ENCODE measurements at regions not wholly inside any gene's neighbourhood (a gene's known extent, or its start where the extent isn't known, plus 50 kb on each side); places are given as distances from the start of the nearest gene placed in this dataset.
"Not testable (repeated sequence)": the region's sequence is repeated elsewhere in the genome, so short reads cannot be mapped to it uniquely, and the experiment has no call there.

DNA sequence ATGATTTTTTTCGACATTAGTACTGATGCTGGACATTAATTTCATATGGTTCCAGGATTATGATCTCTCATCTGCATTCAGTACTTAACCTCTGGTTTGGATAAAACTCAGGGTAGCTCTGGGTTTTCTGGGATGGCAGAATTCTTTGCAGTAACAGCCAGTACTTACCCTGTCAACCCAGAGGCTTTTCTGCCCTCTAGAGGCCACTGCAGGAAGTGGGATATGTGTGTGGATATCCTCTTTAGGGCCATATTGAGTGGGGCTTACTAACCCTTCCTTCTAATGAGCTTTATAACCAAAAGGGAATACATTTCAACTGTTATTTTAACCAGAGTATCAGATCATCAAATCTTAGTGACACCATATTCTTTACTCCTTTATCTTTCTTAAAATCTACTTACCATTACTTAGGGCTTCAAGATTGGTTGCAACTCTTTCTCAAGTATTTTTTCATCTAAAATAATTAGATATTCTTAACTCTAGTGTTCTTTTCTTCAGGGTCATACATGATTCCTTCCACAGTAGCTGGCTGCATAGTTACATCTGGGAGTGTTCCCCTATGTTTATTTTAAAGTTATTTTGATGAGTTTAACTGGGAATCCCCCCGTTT lies 488.0 kb upstream of the STXBP6 start:
- no peak for FAIRE-seq

DNA sequence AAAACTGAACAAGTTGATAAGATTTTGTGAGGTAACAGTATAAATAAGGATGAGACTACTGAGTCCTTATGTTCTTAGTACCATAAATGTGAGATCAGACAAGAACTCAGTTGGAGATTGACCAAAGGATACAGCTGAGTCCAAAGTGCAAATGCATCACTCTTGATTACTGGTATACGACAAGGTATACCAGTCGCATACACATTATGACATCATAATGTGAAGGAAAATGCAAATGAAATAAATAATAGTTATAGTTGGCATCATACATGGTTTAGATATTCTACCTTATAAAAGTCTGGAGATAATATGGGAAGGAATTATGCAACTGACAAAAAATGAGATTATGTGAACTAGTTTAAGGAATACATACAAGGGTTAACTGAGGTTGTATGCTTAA lies 476.3 kb upstream of the STXBP6 start:
- no peak for FAIRE-seq

DNA sequence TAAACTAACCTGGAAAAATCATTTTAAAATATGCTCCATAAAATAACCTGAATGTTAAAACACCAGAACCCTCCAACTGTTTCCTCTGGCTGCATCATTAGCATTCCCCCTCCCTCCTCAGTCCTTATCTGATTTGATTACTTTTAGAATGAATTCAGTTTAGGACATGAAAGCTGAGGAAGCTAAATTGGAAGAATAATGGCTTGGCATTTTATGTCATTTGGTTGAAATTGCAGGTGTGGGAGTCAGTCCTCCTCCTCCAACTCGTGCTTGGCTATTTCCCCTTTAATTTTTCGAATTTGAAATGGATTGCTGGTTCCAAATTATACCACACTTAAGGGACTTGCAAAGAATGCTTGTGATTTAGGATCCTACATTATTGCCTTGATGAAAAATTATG lies 473.0 kb upstream of the STXBP6 start:
- no peak for FAIRE-seq

DNA sequence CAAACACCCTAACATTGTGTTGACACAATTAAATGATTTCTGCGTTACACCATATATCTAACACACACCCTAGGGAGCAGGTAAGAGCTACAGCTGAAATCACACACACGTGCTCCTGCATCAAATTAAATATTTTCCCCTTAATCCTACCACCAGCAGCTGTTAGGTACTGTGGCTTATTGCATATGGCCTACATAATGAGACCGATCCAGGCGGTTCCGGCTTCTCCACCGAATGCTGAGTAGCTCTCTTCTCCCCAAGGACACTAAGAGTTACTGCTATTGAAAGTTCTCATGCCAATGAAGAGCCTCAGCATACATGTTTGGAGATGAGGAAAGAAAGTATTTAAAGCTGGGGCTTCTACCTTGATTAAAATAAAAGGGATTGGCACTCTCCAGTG lies 472.2 kb upstream of the STXBP6 start:
- FAIRE-seq = no peak

DNA sequence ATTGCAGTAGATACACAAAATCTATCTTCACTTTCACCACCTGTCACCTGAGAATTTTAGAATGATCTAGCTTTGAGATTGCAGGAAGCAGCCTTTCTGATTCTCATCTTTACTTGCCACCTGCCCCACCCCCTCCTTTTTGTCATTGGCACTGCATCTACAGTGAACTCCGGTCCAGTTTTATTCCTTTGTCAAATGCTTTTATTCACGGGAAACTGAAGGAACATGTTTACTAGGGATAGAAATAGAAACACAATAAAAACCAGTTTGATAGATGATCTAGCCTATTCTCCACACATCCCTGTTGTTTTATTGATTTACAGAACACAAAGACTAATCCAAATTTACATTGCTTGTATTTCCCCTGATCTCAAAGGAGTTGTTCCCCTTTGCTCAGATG lies 471.7 kb upstream of the STXBP6 start:
- no peak for FAIRE-seq

DNA sequence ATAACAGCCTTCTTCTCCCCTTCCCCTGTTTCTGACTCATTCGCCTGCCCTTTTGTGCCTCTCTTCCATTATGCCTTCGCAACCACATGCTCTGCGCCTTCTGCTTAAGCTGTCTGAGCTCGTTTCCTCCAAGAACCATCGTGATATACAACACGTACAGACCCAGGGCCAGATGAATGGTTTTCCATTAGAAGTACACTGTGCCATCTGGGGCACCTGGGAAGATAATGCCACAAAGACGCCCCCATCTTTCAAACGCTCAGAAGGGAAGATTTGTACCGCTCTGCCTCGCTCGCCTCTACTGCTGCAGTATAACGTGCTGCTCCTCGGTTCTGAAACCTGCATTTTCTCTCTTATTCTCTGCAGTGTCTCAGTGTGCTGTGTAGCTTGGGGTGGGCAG lies 470.9 kb upstream of the STXBP6 start:
- no peak for FAIRE-seq

DNA sequence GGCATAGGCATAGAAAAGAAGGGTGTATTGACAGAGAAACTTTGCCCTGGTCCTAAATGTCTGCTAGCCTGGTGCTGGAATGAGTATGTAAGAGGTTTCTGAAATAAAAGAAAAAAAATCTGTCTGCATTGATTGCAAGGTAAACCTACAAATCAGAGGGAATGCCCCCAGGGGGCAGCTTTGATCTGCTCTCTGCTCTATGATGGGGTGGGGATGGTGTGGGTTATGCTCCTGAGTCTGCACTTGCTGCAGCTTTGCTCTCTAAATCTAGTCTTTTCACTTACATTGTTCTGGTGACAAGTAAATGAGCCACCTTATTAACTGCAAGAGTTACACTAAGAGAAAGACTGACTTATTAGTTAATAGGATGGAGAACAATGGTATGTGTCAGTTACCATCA lies 468.4 kb upstream of the STXBP6 start:
- FAIRE-seq = no peak

DNA sequence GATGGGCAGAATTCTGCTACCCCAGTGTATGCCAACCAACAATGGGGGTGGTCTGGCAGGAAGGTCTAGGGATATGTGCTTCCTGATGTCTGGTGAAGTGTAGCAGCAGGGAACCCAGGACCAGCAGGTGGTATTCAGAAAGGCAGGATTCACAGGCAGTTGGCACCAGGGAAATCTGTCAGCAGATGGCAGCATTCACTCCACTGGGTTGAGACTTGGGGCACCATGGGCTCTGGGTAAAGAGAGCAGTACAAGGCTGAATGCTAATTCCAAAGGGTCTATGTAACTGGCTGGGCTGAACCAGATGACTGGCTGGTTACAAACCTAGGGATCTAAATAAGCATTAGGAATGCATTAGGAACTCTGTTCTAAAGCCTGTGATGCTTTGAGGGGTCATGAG lies 466.9 kb upstream of the STXBP6 start:
- FAIRE-seq = no peak

DNA sequence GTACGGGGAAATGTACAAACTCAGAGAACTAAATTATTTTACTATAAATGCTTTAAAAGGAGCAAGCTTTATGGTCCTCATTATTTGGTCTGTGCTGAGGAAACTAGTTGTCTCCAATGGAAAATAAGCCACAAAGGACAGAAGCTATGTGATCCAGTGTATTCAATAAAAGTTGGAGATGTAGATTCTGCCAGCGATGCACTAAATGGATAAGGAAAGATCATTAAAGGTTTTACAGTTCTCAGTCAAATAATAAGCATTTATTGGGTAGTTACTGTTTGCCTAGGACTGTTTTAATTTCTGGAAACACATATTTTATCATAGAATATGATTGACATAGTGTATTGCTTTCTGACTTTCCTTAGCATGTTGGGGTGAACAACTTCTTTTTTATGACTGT lies 458.9 kb upstream of the STXBP6 start:
- no peak for FAIRE-seq

DNA sequence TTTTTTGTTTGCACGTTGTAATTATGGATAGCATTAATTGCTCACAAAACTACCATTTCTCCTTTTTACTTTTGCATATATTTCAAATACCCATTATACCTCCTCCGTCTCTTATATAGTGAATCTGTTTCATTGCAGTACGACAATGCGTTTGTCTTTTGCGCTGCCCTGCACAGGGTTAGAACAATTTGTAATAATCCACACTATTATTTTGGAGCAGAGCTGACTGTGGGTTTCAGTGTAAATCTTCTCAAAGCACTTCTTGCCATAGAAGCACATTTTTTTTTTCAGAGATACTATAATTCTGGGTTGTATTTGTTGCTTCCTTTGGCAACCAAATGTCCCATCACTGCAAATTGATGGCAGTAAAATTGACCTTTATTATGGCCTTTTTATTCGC lies 451.8 kb upstream of the STXBP6 start:
- FAIRE-seq = no peak

DNA sequence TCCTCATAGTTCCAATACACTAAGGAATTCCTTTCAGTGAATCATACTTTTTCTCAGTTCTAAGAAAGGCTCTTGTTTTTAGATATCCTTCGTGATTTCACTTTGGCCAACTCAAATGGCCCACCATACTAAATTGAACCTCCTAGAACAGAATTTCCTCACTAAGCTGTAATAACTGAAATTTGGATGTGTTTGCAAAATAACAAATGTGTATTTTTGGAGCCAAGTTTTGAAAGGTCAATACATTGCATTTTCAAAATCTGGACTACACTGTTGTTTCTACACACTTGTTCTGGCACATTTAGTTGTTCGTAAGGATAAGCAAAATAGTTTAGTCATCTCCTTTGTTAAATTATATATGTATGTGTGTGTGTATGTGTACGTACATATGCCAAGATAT lies 439.0 kb upstream of the STXBP6 start:
- FAIRE-seq = no peak

DNA sequence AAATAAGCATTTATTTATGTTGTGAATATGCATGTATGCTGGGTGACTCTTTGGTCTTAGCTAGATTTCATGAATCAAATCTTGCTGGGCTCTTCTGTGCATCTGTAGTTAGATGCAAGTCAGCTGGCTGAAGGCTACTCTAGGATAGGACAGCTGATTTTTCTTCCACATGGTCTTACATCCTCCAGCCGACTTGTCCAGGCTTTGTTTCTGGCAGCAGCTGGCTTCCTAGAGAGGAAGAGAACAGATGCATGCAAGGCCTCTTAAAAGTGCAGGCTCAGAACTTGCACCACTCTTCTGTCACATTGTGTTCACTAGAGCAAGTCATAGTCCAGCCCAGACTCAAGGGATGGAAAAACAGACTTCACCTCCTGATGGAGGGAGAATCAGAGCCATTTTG lies 435.4 kb upstream of the STXBP6 start:
- no peak for FAIRE-seq

DNA sequence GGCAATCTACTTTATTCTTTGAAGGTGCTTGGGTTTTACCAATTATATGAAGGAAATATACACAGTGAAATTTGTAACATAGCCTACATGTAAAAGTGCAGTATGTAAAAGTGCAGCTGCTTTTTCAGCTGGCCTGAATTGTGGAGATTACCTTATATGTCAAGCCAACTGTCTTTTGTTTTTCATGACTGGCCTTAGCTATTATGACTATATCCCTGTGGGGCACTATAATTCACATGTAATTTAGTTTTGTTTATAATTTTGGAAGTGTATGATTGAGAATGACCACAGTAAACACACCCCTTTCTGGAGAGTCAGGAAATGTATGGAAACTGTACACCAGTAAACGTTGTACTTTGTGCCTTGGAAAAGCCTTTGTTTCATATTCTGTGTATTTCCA lies 435.0 kb upstream of the STXBP6 start:
- no peak for FAIRE-seq

DNA sequence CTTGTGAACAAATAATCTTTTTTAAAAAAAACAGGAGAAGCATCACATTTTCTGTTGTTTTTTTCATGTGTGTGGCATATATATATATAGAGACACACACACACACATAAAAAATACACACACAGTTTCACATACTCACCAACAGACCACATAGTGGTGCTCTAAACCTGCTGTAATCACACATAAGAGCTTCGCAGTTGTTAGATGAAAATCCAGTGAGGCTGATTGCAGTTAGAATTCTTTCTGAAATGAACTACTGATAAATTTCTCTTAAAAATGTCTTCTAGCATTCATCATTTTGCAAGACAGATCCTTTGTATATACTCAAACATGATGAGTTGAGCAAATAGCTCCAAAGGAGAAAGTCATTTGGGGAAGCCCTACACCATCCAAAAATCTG lies 434.3 kb upstream of the STXBP6 start:
- FAIRE-seq = no peak

DNA sequence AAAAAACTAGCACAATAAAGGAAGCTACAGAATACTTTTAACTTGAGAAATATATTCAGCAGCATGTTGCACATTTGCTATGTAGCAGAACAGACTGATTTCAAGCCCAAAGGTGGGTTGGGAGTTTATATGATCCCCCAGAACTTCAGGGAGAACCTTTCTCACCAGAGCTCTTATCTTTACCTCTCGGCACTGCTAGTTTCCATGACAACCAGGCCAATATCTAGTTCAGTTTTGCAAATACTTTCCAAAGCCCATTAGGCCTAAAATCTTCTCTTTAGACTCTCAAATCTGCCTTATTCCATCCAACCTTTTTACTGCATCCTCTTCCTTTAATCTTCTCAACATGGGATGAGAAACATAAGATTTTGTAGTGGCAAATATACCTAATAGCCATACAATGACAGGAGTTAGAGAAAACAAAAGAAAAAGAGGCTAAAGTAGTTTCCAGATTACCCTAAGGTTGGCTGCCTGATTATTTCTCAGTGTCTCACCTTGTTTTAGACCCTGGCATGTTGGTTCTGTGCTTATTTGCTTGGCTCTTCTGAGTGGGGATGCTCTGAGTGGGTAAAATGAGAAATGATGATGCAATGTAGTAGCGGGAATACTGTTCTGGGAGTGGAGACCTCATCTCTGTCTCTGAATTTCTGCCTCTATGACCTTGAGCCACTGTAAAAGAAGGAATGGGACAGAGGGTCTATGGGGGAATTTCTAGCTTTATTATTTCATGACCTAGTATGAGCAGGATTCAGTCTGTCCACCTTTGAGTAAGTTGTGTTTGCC lies 427.6 kb upstream of the STXBP6 start:
- no peak for FAIRE-seq

DNA sequence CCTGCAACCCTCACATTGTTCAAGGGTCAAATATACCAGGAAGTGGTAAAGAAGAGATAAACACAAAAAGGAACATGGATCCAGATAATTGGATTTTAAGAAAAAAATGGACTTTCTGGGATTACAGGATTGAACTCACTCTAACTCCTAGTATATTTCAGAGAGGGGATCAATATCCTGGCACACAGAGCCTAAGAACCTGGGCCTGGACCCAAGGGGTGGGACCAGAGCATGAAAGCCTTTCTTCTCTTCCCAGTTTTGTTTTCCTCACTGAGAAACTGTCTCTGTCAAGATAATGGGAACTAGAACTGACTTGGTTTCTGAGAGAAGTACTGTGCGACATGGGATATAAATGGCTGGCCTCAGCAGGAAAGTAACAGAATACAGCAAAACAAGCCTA lies 422.8 kb upstream of the STXBP6 start:
- FAIRE-seq = no peak

DNA sequence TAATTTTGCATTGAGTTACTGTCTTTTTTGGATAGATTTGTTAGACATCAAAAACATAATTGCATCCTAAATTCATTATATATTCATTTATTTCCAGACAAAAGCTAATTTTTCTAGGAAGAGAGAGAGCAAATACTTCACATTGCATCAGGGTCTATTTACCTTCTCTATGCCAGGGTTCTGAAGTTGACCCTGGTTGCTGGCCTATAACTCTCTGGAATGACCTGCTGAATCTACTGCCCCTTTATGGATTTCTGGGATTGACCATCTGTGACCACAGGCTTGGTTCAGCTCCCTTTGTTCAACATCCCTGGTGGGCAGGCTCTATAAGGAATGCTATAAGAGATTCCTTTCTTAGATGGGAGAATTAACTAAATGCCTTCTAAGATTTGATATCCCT lies 414.8 kb upstream of the STXBP6 start:
- no peak for FAIRE-seq

DNA sequence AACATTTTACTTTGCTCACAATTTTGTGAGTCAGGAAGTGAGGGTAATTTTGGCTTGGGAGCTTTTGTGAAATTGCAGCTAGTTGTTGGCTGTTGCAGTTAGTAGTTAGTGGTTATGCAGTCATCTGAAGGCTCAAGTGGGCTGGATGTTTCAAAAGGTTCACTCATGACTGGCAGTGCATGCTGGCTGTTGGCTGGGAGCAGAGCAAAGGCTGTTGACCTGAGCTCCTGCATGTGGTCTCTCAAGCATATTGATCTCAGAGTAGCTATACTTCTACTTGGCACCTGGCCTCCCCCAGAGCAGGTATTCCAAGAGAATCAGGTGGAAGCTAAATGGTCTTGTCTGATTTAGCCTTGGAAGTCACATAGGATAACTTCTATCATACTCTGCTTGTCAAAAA lies 414.1 kb upstream of the STXBP6 start:
- FAIRE-seq = no peak

DNA sequence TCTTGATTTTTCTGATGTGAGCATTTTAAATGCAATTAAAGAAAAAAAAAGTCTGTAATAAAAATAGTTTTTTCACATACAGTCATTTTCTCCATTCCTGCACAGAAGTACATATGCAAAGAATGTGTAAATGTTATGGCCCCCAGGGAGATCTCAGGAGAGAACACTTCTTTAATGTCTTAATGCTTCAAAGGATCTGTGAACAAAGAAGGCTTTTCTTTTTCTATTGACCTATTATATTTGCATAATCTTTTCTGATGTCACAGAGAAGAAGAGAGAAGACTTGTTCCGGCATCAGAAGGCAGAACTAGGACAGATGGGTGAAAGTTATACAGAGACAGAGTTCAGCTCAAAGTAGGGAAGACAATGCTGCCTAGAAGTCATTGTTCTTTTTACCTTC lies 413.5 kb upstream of the STXBP6 start:
- FAIRE-seq = no peak

DNA sequence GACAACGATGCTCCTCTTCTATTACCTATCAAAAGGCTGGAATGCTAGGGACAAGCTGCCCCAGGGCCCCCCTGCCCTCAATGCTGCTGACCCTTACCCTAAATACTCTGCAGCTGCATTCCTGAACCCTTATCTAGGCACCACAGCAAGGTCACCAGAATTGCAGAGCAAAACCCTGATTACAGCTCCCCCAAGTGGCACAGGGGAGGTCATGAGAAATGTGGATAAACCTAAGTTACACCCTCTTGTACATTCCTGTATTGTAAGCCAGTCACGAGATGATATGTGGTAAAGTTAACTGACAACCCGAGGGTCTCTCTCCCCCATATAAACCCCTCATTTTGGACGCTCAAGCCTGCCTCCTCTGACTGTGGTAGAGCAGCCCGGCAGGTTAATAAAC lies 411.8 kb upstream of the STXBP6 start:
- no peak for FAIRE-seq

DNA sequence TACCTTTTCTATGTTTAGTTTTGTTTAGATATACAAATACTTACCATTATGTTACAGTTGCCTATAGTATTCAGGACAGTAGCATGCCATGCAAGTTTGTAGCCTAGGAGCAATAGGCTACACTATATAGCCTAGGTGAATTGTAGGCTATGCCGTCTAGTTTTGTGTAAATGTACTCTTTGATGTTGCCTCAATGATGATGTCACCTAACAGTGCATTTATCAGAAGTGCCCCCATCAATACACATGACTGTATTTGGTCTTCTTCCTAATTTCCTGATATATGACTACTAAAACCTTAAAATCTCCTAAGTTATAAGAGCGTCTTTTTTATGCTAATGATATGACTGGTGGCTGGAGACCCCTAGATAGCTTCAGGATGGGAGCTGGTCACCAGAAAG lies 394.4 kb upstream of the STXBP6 start:
- FAIRE-seq = no peak

DNA sequence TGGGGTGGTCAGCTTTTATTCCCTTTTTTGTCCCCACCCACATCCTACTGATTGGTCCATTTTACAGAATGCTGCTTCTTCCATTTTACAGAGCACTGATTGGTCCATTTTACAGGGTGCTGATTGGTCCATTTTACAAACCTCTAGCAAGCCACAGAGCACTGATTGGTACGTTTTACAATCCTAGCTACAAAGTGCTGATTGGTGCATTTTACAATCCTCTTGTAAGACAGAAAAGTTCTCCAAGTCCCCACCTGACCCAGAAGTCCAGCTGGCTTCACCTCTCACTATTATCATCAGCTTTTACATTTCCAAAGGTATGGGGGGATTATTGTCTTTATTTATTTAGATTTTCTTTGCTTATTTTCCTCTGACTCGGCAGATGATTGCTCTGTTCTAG lies 390.4 kb upstream of the STXBP6 start:
- not testable (repeated sequence) for FAIRE-seq

DNA sequence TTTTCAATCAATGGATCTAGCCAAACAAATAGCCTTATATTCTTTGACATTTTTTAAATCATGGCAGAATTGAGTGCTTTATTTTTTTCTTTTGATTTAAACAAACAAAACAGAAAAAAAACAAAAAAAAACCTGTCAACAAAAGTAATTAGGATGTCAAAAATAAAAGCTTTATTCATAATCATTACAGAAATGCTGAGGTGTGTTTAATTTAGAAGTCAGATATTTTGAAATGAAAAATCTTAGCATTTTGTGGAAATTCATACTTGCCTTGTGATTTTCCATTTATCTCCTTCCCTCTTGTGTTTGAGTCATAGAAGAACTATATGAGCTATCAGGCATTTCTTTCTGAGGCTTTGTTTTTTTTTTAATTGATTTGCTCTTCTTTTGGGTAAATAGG lies 387.0 kb upstream of the STXBP6 start:
- peak; percentile 43 for FAIRE-seq

DNA sequence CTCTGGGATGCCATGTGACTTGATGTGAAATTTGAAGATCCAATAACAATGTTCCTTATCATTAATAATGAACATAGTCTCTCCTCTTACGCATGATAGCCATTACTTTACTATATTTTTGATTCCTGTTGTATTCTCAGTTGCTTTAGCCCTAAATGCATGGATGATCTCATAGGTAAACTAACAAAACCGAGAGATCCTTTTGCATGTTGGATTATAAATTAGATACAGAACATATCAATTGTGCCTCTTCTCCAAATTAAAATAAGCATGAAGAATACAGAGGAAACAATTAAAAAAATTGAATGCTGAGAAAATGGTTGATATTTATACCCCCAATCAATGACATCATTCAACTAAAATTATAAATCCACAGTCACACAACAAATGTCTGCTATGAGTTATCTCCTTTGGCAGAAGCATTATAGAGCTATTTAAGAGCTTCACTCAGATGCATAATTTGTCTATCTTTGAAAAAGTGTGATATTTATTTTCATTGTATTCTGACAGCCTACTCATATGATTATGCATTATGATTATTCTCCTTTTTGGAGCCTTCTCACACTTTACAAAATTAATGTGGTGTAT lies 386.4 kb upstream of the STXBP6 start:
- no peak for FAIRE-seq

All from colon (tissue), 2 donors.